ENCODE measurements at regions not wholly inside any gene's neighbourhood (a gene's known extent, or its start where the extent isn't known, plus 50 kb on each side); places are given as distances from the start of the nearest gene placed in this dataset.

DNA sequence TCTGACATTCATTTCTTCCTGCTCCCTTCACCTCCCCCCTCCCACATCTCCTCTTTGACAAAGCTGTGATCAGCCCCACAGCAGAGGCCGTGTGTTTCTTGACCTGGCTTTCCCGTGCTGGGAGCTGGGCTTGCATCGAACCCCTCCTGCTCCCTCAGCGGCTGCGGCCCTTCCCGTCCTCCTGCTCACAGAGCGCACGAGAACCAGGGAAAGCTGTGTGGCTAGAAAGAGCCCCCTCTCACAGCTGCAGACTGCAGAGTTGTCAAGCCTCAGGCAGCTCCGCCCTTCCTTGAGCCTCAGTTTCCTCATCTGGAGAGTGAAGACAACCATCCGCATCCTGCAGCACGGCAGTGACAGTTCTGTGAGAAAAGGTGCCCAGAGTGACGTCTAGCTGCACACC lies 65.7 kb upstream of the GLI2 start:
- peak overlapping the region; percentile 21; the same call in 1 of the 2 replicates for H3K4me2 ChIP-seq (ENCODE audit: low read depth, low read length)
- TF ChIP-seq, protein P1, sequence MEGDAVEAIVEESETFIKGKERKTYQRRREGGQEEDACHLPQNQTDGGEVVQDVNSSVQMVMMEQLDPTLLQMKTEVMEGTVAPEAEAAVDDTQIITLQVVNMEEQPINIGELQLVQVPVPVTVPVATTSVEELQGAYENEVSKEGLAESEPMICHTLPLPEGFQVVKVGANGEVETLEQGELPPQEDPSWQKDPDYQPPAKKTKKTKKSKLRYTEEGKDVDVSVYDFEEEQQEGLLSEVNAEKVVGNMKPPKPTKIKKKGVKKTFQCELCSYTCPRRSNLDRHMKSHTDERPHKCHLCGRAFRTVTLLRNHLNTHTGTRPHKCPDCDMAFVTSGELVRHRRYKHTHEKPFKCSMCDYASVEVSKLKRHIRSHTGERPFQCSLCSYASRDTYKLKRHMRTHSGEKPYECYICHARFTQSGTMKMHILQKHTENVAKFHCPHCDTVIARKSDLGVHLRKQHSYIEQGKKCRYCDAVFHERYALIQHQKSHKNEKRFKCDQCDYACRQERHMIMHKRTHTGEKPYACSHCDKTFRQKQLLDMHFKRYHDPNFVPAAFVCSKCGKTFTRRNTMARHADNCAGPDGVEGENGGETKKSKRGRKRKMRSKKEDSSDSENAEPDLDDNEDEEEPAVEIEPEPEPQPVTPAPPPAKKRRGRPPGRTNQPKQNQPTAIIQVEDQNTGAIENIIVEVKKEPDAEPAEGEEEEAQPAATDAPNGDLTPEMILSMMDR (IDR thresholded peaks at IDR 0.05; ENCODE audit: low read length), result no peak; the same call in 1 of the 2 replicates
- H3K27ac ChIP-seq (ENCODE audit: low read length), result no peak overlapping the region
- H3K9ac ChIP-seq (ENCODE audit: low read length), result no peak overlapping the region
- H3K9me3 ChIP-seq (replicated peaks; ENCODE audit: insufficient read depth, low read length), result no peaks in the 10 kb centered on the region
- no peaks in the 10 kb centered on the region for H4K20me1 ChIP-seq (ENCODE audit: insufficient read depth, low read length)
- H2AFZ ChIP-seq (ENCODE audit: low read length), result no peak overlapping the region
- DNase-seq, result no peak
- no peaks in the 10 kb centered on the region for H3K36me3 ChIP-seq (replicated peaks; ENCODE audit: insufficient read depth, low read length)
- H3K4me1 ChIP-seq (ENCODE audit: low read length), result no peaks in the 10 kb centered on the region
- no peaks in the 10 kb centered on the region for H3F3A ChIP-seq (ENCODE audit: insufficient read depth, low read length)
- H3K4me3 ChIP-seq (ENCODE audit: low read length), result no peak overlapping the region
- no peaks in the 10 kb centered on the region for H3K79me2 ChIP-seq (ENCODE audit: low read length)
- peaks cover 27% of the 10 kb centered on the region for H3K27me3 ChIP-seq (replicated peaks; ENCODE audit: insufficient read depth, low read length)
- H3K9me2 ChIP-seq (replicated peaks; ENCODE audit: insufficient read depth, low read length), result no peaks in the 10 kb centered on the region

DNA sequence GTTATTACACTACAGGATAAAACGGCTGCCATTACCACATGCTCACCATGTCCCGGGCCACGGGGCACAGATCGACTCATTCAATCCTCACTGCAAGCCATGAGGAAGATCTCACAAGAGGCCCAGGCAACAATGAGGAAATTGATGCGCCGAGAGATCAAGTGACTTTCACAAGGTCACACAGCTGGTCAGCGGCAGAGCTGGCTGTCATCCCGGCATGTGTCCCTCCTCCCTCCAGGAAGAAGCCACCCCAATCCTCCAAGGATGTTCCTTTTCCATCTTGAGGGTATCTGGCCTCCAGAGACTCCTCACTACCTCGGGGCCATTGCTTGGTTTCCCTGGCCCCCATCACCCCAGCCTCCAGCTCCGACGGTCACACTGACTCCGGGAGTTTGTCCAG lies 65.3 kb upstream of the GLI2 start:
- Histone ChIP-seq H3F3A (ENCODE audit: insufficient read depth, low read length) (no peaks in the 10 kb centered on the region), H3K79me2 (ENCODE audit: low read length) (no peaks in the 10 kb centered on the region), H4K20me1 (ENCODE audit: insufficient read depth, low read length) (no peaks in the 10 kb centered on the region), H3K4me3 (ENCODE audit: low read length) (no peak overlapping the region), H3K9me2 (replicated peaks; ENCODE audit: insufficient read depth, low read length) (no peaks in the 10 kb centered on the region), H3K36me3 (replicated peaks; ENCODE audit: insufficient read depth, low read length) (no peaks in the 10 kb centered on the region), H3K9ac (ENCODE audit: low read length) (no peak overlapping the region), H3K4me2 (ENCODE audit: low read depth, low read length) (no peak overlapping the region), H3K9me3 (replicated peaks; ENCODE audit: insufficient read depth, low read length) (no peaks in the 10 kb centered on the region), H3K27me3 (replicated peaks; ENCODE audit: insufficient read depth, low read length) (peaks cover 27% of the 10 kb centered on the region), H2AFZ (ENCODE audit: low read length) (no peak overlapping the region), H3K4me1 (ENCODE audit: low read length) (no peaks in the 10 kb centered on the region), H3K27ac (ENCODE audit: low read length) (no peak overlapping the region)
- TF ChIP-seq EZH2phosphoT487 (IDR thresholded peaks at IDR 0.05; ENCODE audit: low read length) (no peak), EZH2 (optimal IDR thresholded peaks at IDR 0.05; ENCODE audit: low read depth, low read length) (no peak)
- TF ChIP-seq, protein P1 (IDR thresholded peaks at IDR 0.05; ENCODE audit: low read length), result no peak
- DNase-seq, result no peak

DNA sequence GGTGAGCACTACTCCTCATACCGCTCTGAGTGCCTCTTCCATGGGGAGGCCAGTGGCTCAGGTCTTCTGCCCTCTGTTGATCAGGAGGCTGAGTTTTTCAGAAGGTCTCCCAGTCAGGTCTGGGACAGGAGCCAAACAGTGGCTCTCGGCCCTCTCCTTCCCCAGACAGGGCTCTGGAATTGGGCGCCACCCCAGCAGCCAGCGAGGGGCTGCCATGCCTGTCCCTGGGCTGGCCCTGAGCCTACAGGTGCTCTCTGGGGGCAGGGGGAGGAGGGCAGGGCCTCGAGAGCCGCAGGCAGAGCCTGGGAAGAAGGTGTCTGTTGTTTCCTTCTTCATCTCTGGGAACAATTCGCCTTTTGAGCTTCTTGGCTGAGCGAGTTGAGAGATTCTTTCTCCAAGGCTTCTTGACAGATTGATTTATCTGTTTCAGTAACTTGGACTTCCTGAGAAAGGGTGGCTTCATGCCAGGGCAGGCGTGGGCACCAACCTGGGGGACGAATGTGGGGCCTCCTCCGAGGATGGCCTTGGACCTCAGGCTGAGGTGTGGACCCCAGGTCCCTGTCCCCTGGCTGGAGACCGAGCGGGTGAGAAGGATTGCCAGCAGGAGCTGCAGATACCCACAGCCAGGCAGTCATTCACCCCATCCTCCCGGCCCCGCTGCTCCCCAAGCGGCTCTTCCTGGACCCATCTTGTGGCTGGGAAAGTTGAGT lies 64.7 kb upstream of the GLI2 start:
- no peak for TF ChIP-seq EZH2phosphoT487 (IDR thresholded peaks at IDR 0.05; ENCODE audit: low read length)
- Histone ChIP-seq H3K79me2 (ENCODE audit: low read length) (no peaks in the 10 kb centered on the region), H3K4me3 (ENCODE audit: low read length) (no peak overlapping the region), H3K4me1 (ENCODE audit: low read length) (no peaks in the 10 kb centered on the region), H4K20me1 (ENCODE audit: insufficient read depth, low read length) (no peaks in the 10 kb centered on the region), H3K9ac (ENCODE audit: low read length) (no peak overlapping the region), H3K9me2 (replicated peaks; ENCODE audit: insufficient read depth, low read length) (no peaks in the 10 kb centered on the region), H2AFZ (ENCODE audit: low read length) (no peak overlapping the region), H3F3A (ENCODE audit: insufficient read depth, low read length) (no peaks in the 10 kb centered on the region), H3K36me3 (replicated peaks; ENCODE audit: insufficient read depth, low read length) (no peaks in the 10 kb centered on the region), H3K27ac (ENCODE audit: low read length) (no peak overlapping the region), H3K9me3 (replicated peaks; ENCODE audit: insufficient read depth, low read length) (no peaks in the 10 kb centered on the region), H3K27me3 (replicated peaks; ENCODE audit: insufficient read depth, low read length) (peaks cover 27% of the 10 kb centered on the region), H3K4me2 (ENCODE audit: low read depth, low read length) (no peak overlapping the region)
- DNase-seq, result no peak

DNA sequence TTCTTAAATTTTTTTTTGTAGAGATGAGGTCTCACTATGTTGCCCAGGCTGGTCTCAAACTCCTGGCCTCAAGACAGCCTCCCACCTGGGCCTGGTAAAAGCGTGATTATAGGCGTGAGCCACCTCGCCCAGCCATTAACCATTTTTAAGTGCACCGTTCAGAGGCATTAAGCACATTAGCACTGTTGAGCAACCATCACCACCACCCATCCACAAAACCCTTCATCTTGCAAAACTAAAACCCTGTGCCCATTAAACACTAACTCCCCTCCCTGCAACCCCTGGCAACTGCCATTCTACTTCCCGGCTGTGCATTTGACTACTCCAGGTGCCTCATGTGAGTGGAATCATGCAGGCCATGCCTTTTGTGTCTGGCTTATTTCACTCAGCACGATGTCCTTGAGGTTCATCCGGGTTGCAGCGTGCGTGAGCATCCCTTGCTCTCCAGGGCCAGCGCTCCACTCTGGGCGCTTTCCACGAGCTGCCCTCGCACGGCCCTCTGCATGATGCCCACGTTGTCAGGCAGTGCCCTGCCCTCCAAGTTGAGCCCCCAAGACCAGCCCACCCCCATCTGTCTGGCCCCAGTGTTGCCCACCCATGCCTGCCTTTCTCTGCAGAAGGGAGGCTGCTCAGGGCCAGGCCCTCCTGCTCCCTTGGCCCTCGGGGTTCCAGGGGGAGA lies 63.0 kb upstream of the GLI2 start:
- DNase-seq, result no peak
- H4K20me1 ChIP-seq (ENCODE audit: insufficient read depth, low read length), result no peaks in the 10 kb centered on the region
- H3K9ac ChIP-seq (ENCODE audit: low read length), result no peak overlapping the region
- H3K4me2 ChIP-seq (ENCODE audit: low read depth, low read length), result no peak overlapping the region
- H3K79me2 ChIP-seq (ENCODE audit: low read length), result no peaks in the 10 kb centered on the region
- H3F3A ChIP-seq (ENCODE audit: insufficient read depth, low read length), result no peaks in the 10 kb centered on the region
- H3K4me1 ChIP-seq (ENCODE audit: low read length), result no peaks in the 10 kb centered on the region
- no peak overlapping the region for H3K4me3 ChIP-seq (ENCODE audit: low read length)
- H3K27me3 ChIP-seq (replicated peaks; ENCODE audit: insufficient read depth, low read length), result peaks cover 35% of the 10 kb centered on the region
- no peaks in the 10 kb centered on the region for H3K9me2 ChIP-seq (replicated peaks; ENCODE audit: insufficient read depth, low read length)
- H3K9me3 ChIP-seq (replicated peaks; ENCODE audit: insufficient read depth, low read length), result no peaks in the 10 kb centered on the region
- TF ChIP-seq EZH2phosphoT487 (IDR thresholded peaks at IDR 0.05; ENCODE audit: low read length) (no peak), EZH2 (optimal IDR thresholded peaks at IDR 0.05; ENCODE audit: low read depth, low read length) (no peak)
- no peak overlapping the region for H2AFZ ChIP-seq (ENCODE audit: low read length)
- H3K27ac ChIP-seq (ENCODE audit: low read length), result no peak overlapping the region
- no peaks in the 10 kb centered on the region for H3K36me3 ChIP-seq (replicated peaks; ENCODE audit: insufficient read depth, low read length)

All from MM.1S (cell line).